Fibroblast of villous mesenchyme (primary cell): ENCODE measurements at regions not wholly inside any gene's neighbourhood (a gene's known extent, or its start where the extent isn't known, plus 50 kb on each side); places are given as distances from the start of the nearest gene placed in this dataset.
"Not testable (repeated sequence)": the region's sequence is repeated elsewhere in the genome, so short reads cannot be mapped to it uniquely, and the experiment has no call there.

Experiments
- DNase-seq: peaks from one replicate; pipeline ENCODE4 v3.0.0-alpha.2; 2010; ENCODE audit warnings: low read depth
- H3K4me3 ChIP-seq: 2 replicates; pipeline ENCODE4 v1.5.1; 2011; ENCODE audit warnings: low read depth, mild to moderate bottlenecking, low read length
- TF ChIP-seq, protein P1 (sequence below): IDR thresholded peaks from 2 replicates; pipeline ENCODE4 v1.5.1; 2012; ENCODE audit warnings: low read depth, mild to moderate bottlenecking, low read length; ENCODE audit not compliant: insufficient read depth

DNA sequence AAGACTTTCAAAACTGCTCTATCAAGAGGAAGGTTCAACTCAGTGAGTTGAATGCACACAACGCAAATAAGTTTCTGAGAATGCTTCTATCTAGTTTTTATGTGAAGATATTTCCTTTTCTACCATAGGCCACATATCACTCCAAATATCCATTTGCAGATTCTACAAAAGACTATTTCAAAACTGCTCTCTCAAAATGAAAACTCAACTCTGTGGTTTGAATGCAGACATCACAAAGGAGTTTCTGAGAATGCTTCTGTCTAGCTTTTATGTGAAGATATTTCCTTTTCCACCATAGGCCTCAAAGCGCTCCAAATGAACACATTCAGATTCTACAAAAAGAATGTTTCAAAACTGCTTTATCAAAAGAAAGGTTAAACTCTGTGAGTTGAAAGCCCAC is 1093.1 kb upstream of the DEFB115 start:
- DNase-seq, H3K4me3 ChIP-seq: not testable (repeated sequence)

DNA sequence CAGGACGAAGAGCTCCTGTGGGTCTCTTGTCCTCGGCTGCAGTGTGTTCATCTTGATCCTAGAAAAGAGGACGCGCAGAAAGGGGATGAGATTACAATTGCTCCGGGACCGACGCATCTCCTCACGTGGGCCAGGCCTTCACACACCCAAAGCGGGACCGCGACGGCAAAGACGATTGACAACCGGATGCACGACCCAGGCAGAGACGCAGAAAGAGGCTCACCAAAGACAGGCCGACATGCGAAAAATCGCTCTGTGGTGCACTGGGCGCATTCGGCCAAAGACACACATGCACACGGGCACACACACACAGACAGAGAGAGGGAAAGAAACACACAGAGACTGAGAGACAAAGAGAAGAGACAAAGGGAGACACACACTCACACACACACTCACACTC is 1089.9 kb upstream of the DEFB115 start:
- no peak overlapping the region for H3K4me3 ChIP-seq
- no peak for DNase-seq
- TF ChIP-seq, protein P1, sequence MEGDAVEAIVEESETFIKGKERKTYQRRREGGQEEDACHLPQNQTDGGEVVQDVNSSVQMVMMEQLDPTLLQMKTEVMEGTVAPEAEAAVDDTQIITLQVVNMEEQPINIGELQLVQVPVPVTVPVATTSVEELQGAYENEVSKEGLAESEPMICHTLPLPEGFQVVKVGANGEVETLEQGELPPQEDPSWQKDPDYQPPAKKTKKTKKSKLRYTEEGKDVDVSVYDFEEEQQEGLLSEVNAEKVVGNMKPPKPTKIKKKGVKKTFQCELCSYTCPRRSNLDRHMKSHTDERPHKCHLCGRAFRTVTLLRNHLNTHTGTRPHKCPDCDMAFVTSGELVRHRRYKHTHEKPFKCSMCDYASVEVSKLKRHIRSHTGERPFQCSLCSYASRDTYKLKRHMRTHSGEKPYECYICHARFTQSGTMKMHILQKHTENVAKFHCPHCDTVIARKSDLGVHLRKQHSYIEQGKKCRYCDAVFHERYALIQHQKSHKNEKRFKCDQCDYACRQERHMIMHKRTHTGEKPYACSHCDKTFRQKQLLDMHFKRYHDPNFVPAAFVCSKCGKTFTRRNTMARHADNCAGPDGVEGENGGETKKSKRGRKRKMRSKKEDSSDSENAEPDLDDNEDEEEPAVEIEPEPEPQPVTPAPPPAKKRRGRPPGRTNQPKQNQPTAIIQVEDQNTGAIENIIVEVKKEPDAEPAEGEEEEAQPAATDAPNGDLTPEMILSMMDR: no peak

DNA sequence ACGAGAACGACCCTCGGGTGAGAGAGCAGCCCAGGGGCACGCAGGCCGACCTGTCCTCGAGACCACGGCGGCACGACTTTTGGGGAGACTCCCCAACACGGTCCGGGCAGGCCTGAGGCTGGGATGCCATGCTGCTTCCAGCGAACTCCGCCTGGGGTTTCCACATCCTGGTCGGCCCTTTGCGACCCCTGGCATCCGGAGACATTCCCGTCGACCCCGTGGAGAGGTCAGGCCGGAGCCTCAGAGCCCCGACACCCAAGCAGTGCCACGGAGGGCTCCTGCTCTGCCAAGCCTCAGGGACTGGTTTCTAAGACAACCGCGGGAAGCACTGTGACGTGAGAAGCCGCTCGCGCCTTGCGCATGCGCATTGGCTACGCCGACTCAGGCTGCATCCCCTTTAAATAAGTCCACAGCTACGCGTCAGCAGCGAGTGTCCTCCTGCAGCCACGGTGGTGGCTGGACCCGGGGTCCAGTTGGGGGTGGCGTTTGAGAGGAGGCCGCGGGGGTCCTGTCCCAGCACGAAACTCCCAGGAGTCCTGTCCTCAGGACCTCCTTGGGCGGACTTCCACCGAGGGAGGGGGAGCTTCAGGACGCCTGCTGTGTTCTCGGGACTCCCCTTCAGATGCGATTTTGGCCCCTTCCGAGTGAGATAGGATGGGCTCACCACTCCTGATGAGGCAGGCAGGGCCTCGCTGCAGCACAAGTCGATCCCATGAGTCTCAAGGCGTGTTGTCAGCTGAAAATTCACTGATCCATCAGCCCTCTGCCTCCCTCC is 1089.3 kb upstream of the DEFB115 start:
- DNase-seq: peak; percentile 0
- H3K4me3 ChIP-seq: no peak overlapping the region
- TF ChIP-seq, protein P1: no peak

DNA sequence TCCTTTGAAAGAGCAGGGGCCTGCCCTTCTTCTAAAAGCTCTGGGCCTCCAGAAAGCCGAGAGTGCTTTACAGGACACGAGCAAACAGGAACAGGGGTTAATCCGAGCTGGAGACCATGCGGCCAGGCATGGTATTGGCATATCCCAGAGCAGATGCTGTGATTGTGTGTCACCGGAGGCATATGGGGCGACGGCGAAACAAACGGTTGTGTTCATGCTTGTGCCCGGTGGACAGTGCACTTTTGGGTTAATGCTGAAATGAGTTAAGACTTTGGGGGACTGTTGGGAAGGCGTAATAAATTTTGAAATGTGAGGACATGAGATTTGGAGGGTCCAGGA is 1088.7 kb upstream of the DEFB115 start:
- H3K4me3 ChIP-seq: no peak overlapping the region
- TF ChIP-seq, protein P1: no peak
- DNase-seq: no peak

DNA sequence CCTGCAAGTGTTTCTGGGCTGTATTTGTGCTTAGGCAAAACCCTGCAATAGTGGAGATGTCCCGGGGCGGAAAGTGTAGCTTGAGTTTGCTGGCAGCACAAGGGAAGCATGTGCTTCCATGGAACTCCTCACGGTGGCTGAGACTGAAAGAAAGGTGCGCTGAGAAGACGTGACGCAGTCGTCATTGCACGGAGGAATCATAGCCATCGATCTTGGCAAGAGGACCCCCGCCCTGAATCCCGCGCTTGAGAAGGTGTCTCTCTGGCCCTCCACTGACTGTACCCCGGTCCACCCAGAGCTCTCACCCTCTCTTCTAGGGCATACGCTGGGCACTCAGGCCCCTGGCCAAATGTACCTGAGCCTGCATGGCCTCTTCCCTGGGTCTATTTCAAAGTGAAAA is 1081.8 kb upstream of the DEFB115 start:
- TF ChIP-seq, protein P1: no peak
- DNase-seq: no peak
- no peak overlapping the region for H3K4me3 ChIP-seq

DNA sequence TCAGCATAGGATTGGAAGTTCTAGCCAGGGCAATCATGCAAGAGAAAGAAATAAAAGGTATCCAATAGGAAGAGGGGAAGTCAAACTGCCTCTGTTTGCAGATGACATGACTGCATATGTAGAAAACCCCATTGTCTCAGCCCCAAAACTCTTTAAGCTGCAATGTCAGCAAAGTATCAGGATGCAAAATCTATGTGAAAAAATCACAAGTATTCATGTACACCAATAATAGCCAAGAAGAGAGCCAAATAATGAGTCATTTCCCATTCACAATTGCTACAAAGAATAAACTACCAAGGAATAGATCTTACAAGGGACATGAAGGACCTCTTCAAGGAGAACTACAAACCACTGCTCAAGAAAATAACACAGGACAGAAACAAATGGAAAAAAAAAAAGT is 1074.3 kb upstream of the DEFB115 start:
- H3K4me3 ChIP-seq, DNase-seq: not testable (repeated sequence)

DNA sequence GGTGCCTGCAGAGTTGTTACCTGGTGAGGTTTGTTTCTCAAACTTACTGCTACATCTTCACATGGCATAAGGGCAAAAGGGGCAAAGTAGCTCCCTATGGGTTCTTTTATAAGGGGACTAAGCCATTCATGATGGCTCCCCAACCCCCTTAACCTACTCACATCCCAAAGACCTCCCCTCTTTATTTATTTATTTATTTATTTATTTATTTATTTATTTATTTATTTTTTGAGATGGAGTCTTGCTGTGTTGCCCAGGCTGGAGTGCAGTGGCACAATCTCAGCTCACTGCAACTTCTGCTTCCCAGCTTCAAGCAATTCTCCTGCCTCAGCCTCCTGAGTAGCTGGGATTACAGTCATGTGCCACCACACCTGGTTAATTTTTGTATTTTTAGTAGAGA is 1065.7 kb upstream of the DEFB115 start:
- DNase-seq, H3K4me3 ChIP-seq: not testable (repeated sequence)

DNA sequence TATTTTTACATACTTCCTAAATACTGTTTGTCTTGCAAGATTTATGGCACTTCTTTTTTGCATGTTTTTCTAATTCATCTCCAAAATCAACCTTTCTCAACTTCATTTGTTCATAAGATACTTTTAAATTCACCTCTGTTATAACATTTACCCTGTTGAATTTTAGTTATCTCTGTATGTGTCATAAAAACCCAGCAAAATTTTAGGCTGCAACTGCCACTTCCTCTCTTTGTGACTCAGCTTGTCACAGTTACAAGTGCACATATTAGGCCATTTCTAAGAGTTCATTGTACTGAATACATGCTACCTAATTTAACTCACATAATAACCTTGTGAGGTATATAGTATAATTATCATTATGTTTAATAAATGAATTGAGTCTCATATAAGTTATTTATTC is 1023.0 kb upstream of the DEFB115 start:
- H3K4me3 ChIP-seq, DNase-seq: not testable (repeated sequence)

DNA sequence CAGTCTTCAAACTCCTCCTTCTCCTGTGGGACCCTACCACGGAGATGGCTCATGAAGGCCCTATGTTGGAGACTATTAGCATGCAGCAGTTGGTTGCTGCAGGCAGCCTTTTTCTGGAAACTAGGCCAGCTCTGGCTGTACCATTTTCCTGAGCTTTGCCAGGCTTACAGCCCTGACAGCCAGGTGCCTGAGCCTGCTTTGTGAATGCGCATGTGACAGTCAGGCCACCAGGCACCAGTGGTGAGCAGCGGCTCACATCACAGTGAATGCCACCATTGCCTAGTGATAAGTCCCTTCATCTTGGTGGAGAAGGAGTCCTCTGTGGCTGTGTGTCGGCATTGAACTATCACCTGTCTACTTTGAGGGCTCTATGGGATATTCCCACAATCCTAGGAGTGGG is 982.4 kb upstream of the DEFB115 start:
- not testable (repeated sequence) for DNase-seq, H3K4me3 ChIP-seq
